CD4-positive, alpha-beta T cell (primary cell): ENCODE measurements at regions not wholly inside any gene's neighbourhood (a gene's known extent, or its start where the extent isn't known, plus 50 kb on each side); places are given as distances from the start of the nearest gene placed in this dataset.

Source experiments
- ATAC-seq: fragments of 200-7000 bp; cut with Tn5 transposase; one replicate; pipeline ENCODE4 v1.10.0; 2022; ENCODE audit warnings: mild to moderate bottlenecking; ENCODE audit not compliant: poor library complexity
- CTCF ChIA-PET: fragments of 350-600 bp; sonication (Branson Sonifier 250); formaldehyde crosslinking; loops from one replicate; lab custom pipeline; 2021; ENCODE audit warnings: antibody characterized with exemption, inconsistent platforms; lab: Charles Lee
- POLR2A ChIA-PET: fragments of 350-600 bp; sonication (Branson Sonifier 250); formaldehyde crosslinking; loops from one replicate; lab custom pipeline; 2021; ENCODE audit warnings: antibody characterized with exemption, inconsistent platforms; lab: Charles Lee
- DNase-seq, 14 experiments: peaks; one replicate each; pipeline ENCODE4 v3.0.0-alpha.2; 2013 to 2020; ENCODE audit warnings: mixed read lengths in 2 of 14
- H3K27ac ChIP-seq, 2 donors: one replicate each; pipeline versions ENCODE4 v1.5.1 to v1.7.0; 2013; ENCODE audit warnings: low read length in 2 of 2, low read depth in 1 of 2, mild to moderate bottlenecking in 1 of 2
- H3K27me3 ChIP-seq, 2 experiments: 1 replicate in 1 of 2; 2 replicates in 1 of 2; pipeline versions ENCODE4 v1.6.1 to v1.7.0; 2013; ENCODE audit warnings: low read length in 2 of 2, control low read depth in 1 of 2, mild to moderate bottlenecking in 1 of 2, moderate library complexity in 1 of 2; ENCODE audit not compliant: insufficient read depth in 2 of 2, control insufficient read depth in 1 of 2
- H3K36me3 ChIP-seq: one replicate; pipeline ENCODE4 v1.6.1; 2013; ENCODE audit warnings: low read length, control low read depth; ENCODE audit not compliant: insufficient read depth
- H3K4me1 ChIP-seq: one replicate; pipeline ENCODE4 v1.6.1; 2013; ENCODE audit warnings: low read length, control low read depth; ENCODE audit not compliant: insufficient read depth
- H3K4me3 ChIP-seq: one replicate; pipeline ENCODE4 v1.5.1; 2013; ENCODE audit warnings: mild to moderate bottlenecking, low read length, moderate library complexity
- H3K9me3 ChIP-seq, 2 experiments: 1 replicate in 1 of 2; 2 replicates in 1 of 2; pipeline versions ENCODE4 v1.6.1 to v1.7.0; 2013; ENCODE audit warnings: low read length in 2 of 2, mild to moderate bottlenecking in 2 of 2, control low read depth in 1 of 2, moderate library complexity in 1 of 2; ENCODE audit not compliant: control insufficient read depth in 1 of 2, insufficient read depth in 1 of 2
- H3K27ac Mint-ChIP-seq: one replicate; pipeline ENCODE4 v1.8.0; 2020; ENCODE audit warnings: mixed read lengths
- H3K27me3 Mint-ChIP-seq: one replicate; pipeline ENCODE4 v1.8.0; 2021; ENCODE audit warnings: mixed read lengths
- H3K36me3 Mint-ChIP-seq: one replicate; pipeline ENCODE4 v1.8.0; 2021; ENCODE audit warnings: low read depth, mixed read lengths
- H3K4me1 Mint-ChIP-seq: one replicate; pipeline ENCODE4 v1.8.0; 2021; ENCODE audit warnings: low read depth, mixed read lengths
- H3K4me3 Mint-ChIP-seq: one replicate; pipeline ENCODE4 v1.8.0; 2020; ENCODE audit warnings: mild to moderate bottlenecking, mixed read lengths
- H3K9me3 Mint-ChIP-seq: one replicate; pipeline ENCODE4 v1.8.0; 2020; ENCODE audit warnings: mixed read lengths
- intact Hi-C, 2 experiments: fragments of 100-400 bp; cut with DNase I in 1 of 2; cut with micrococcal nuclease in 1 of 2; formaldehyde crosslinking; loops; one replicate each; pipeline versions ENCODE4 v1.15.1 to v1.9.0; 2023 to 2025; cut with DNase I, micrococcal nuclease
- TF ChIP-seq, protein P1 (sequence below): fragments of 200-600 bp; IDR thresholded peaks from one replicate; pipeline ENCODE4 v1.8.0; 2022; ENCODE audit warnings: antibody characterized with exemption, mild to moderate bottlenecking

DNA sequence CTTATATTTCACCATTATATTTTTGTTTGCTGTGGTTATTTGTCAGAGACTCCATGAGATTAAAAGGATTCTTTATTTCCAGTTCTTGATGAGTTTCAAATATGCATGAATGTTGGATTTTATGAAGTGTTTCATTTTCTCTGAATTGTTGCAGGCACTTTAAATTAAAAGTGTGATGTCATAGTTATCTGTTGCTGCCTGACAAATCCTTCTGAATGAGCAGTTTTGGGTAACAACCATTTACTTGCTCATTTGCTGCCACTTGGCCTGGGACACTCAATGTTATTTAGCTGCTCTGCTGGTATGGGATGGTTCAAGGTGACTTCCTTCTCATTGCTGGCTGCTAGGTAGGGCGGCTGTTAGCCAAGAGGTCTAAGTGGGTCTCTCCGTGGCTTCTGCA, 173.5 kb downstream of the LPIN1 start:
- Histone ChIP-seq H3K9me3 (no peaks in the 10 kb centered on the region), H3K27ac (no peak overlapping the region), H3K4me1 (no peaks in the 10 kb centered on the region), H3K36me3 (no peaks in the 10 kb centered on the region), H3K27me3 (peaks cover 0 to 3% of the 10 kb centered on the region in 2 experiments), H3K4me3 (no peak overlapping the region)
- no peak overlapping the region for H3K4me3 Mint-ChIP-seq
- CTCF ChIA-PET, result no interaction called here
- intact Hi-C loops, result no loop called here
- no peak overlapping the region for H3K27ac Mint-ChIP-seq
- no peaks in the 10 kb centered on the region for H3K36me3 Mint-ChIP-seq
- POLR2A ChIA-PET, result no interaction called here
- DNase-seq (no peak), ATAC-seq (no peak)
- TF ChIP-seq, protein P1, sequence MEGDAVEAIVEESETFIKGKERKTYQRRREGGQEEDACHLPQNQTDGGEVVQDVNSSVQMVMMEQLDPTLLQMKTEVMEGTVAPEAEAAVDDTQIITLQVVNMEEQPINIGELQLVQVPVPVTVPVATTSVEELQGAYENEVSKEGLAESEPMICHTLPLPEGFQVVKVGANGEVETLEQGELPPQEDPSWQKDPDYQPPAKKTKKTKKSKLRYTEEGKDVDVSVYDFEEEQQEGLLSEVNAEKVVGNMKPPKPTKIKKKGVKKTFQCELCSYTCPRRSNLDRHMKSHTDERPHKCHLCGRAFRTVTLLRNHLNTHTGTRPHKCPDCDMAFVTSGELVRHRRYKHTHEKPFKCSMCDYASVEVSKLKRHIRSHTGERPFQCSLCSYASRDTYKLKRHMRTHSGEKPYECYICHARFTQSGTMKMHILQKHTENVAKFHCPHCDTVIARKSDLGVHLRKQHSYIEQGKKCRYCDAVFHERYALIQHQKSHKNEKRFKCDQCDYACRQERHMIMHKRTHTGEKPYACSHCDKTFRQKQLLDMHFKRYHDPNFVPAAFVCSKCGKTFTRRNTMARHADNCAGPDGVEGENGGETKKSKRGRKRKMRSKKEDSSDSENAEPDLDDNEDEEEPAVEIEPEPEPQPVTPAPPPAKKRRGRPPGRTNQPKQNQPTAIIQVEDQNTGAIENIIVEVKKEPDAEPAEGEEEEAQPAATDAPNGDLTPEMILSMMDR, result no peak
- no peaks in the 10 kb centered on the region for H3K9me3 Mint-ChIP-seq
- peaks cover 6% of the 10 kb centered on the region for H3K4me1 Mint-ChIP-seq
- H3K27me3 Mint-ChIP-seq, result peaks cover 8% of the 10 kb centered on the region

DNA sequence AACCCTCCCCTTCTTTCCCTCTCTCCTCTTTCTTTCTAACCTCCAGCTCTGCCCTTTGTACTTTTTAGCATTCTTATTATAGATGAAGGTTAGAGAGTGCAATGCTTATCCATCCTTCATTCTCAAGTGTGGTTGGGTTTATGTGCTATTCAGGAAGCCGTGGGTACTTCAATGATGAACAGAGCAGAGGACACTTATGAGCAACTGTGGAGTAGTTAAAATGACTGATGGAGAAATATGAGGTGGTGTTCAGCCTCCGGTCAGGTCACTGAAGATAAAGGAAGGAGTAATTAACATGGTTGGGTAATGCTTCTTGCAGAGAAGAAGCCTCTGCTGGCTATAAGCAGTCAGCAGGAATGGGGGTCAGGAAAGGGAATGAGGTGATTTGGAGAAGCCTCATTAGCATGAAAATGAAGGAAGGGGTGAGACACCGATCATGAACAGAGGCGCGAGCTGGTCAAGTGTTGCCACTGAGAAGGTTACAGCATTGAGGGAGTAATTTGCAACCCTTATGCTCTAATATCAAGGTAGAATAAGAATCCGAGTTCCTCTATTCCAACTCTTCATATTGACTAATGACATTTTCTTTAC, 174.7 kb downstream of the LPIN1 start:
- POLR2A ChIA-PET, result no interaction called here
- intact Hi-C loops, result no loop called here
- no peak for DNase-seq
- peaks cover 6% of the 10 kb centered on the region for H3K4me1 Mint-ChIP-seq
- no peaks in the 10 kb centered on the region for H3K9me3 Mint-ChIP-seq
- ATAC-seq, result no peak
- H3K4me3 Mint-ChIP-seq, result no peak overlapping the region
- H3K36me3 ChIP-seq, result no peaks in the 10 kb centered on the region
- no peak overlapping the region for H3K4me3 ChIP-seq
- no peak overlapping the region for H3K27ac ChIP-seq
- no peaks in the 10 kb centered on the region for H3K9me3 ChIP-seq
- CTCF ChIA-PET, result no interaction called here
- TF ChIP-seq, protein P1, result no peak
- peaks cover 0 to 3% of the 10 kb centered on the region in 2 experiments for H3K27me3 ChIP-seq
- peaks cover 8% of the 10 kb centered on the region for H3K27me3 Mint-ChIP-seq
- no peaks in the 10 kb centered on the region for H3K36me3 Mint-ChIP-seq
- no peaks in the 10 kb centered on the region for H3K4me1 ChIP-seq
- no peak overlapping the region for H3K27ac Mint-ChIP-seq

DNA sequence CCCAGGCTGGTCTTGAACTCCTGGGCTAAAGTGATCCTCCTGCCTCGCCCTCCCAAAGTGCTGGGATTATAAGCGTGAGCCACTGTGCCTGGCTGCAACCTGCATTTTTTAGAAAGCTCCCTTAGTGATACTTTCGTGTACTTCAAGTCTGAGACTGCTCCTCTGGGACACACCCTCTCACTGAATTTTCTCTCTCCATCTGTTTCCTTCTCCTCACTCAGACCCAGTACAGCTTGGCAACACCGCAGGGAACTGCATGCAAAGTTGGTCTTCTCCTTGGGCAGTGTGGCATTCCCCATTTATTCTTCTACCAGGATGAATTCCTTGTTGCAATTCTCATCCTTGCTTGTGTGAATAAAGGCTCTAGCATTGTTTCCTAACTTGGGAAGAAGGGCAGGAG, 175.9 kb downstream of the LPIN1 start:
- DNase-seq, result no peak
- Histone ChIP-seq H3K9me3 (no peaks in the 10 kb centered on the region), H3K36me3 (no peaks in the 10 kb centered on the region), H3K4me1 (no peaks in the 10 kb centered on the region), H3K27me3 (peaks cover 0 to 3% of the 10 kb centered on the region in 2 experiments), H3K4me3 (no peak overlapping the region), H3K27ac (no peak overlapping the region)
- CTCF ChIA-PET, result no interaction called here
- H3K4me1 Mint-ChIP-seq, result peaks cover 6% of the 10 kb centered on the region
- POLR2A ChIA-PET, result no interaction called here
- intact Hi-C loops, result no loop called here
- TF ChIP-seq, protein P1, result no peak
- no peak for ATAC-seq
- no peak overlapping the region for H3K4me3 Mint-ChIP-seq
- no peaks in the 10 kb centered on the region for H3K9me3 Mint-ChIP-seq
- no peak overlapping the region for H3K27ac Mint-ChIP-seq
- H3K27me3 Mint-ChIP-seq, result peaks cover 8% of the 10 kb centered on the region
- no peaks in the 10 kb centered on the region for H3K36me3 Mint-ChIP-seq
